GM23338 (cell line): ENCODE measurements at regions not wholly inside any gene's neighbourhood (a gene's known extent, or its start where the extent isn't known, plus 50 kb on each side); places are given as distances from the start of the nearest gene placed in this dataset.

Experiments
- ATAC-seq: fragments of 200-7000 bp; cut with Tn5 transposase; 3 replicates; pipeline ENCODE4 v1.9.1; 2020
- DNase-seq: peaks from one replicate; pipeline ENCODE4 v3.0.0-alpha.2; 2015; ENCODE audit warnings: low spot score
- H2AFZ ChIP-seq: fragments of 200-600 bp; sonication (generic); 2 replicates; pipeline ENCODE4 v1.8.0; 2016; ENCODE audit warnings: antibody characterized with exemption, mild to moderate bottlenecking, moderate library complexity
- H3F3A ChIP-seq: fragments of 200-600 bp; sonication (generic); replicated peaks from 2 replicates; pipeline ENCODE4 v1.8.0; 2017; ENCODE audit warnings: antibody characterized with exemption, mixed run types, low read depth
- H3K27ac ChIP-seq: fragments of 200-600 bp; sonication (generic); 2 replicates; pipeline ENCODE4 v1.6.1; 2016; ENCODE audit warnings: low read depth
- H3K27me3 ChIP-seq: fragments of 200-600 bp; sonication (generic); 2 replicates; pipeline ENCODE4 v1.8.0; 2016; ENCODE audit warnings: mild to moderate bottlenecking, mixed run types, moderate library complexity; ENCODE audit not compliant: insufficient read depth
- H3K36me3 ChIP-seq: fragments of 200-600 bp; sonication (generic); 2 replicates; pipeline ENCODE4 v1.8.0; 2016; ENCODE audit warnings: mild to moderate bottlenecking; ENCODE audit not compliant: insufficient read depth
- H3K4me1 ChIP-seq: fragments of 200-600 bp; sonication (generic); 2 replicates; pipeline ENCODE4 v1.8.0; 2016; ENCODE audit warnings: mild to moderate bottlenecking, moderate library complexity; ENCODE audit not compliant: insufficient read depth
- H3K4me2 ChIP-seq: fragments of 200-600 bp; sonication (generic); 2 replicates; pipeline ENCODE4 v1.7.1; 2017; ENCODE audit warnings: mixed run types
- H3K4me3 ChIP-seq: fragments of 200-600 bp; sonication (generic); 2 replicates; pipeline ENCODE4 v1.6.1; 2016; ENCODE audit warnings: mixed run types
- H3K79me2 ChIP-seq: fragments of 200-600 bp; sonication (generic); replicated peaks from 2 replicates; pipeline ENCODE4 v1.8.0; 2017; ENCODE audit warnings: mild to moderate bottlenecking; ENCODE audit not compliant: insufficient read depth
- H3K9me2 ChIP-seq: fragments of 200-600 bp; sonication (generic); 2 replicates; pipeline ENCODE4 v1.8.0; 2017; ENCODE audit not compliant: insufficient read depth
- H4K20me1 ChIP-seq: fragments of 200-600 bp; sonication (generic); replicated peaks from 2 replicates; pipeline ENCODE4 v1.8.0; 2017; ENCODE audit warnings: mild to moderate bottlenecking; ENCODE audit not compliant: insufficient read depth
- H3K27ac Mint-ChIP-seq: 2 replicates; pipeline ENCODE4 v1.8.0; 2020; ENCODE audit warnings: inconsistent platforms, mild to moderate bottlenecking, moderate library complexity, mixed read lengths
- H3K27me3 Mint-ChIP-seq: 3 replicates; pipeline ENCODE4 v1.8.0; 2022; ENCODE audit warnings: low read depth, mild to moderate bottlenecking, moderate library complexity, mixed read lengths, inconsistent platforms; ENCODE audit not compliant: insufficient read depth, poor library complexity
- H3K36me3 Mint-ChIP-seq: 3 replicates; pipeline ENCODE4 v1.8.0; 2021; ENCODE audit warnings: low read depth, mild to moderate bottlenecking, inconsistent platforms, moderate library complexity, mixed read lengths
- H3K4me1 Mint-ChIP-seq: 3 replicates; pipeline ENCODE4 v1.8.0; 2020; ENCODE audit warnings: mild to moderate bottlenecking, inconsistent platforms, mixed read lengths
- H3K4me3 Mint-ChIP-seq: 3 replicates; pipeline ENCODE4 v1.8.0; 2021; ENCODE audit warnings: moderate library complexity, mild to moderate bottlenecking, inconsistent platforms, mixed read lengths
- H3K9me3 Mint-ChIP-seq: 3 replicates; pipeline ENCODE4 v1.8.0; 2020; ENCODE audit warnings: moderate library complexity, mild to moderate bottlenecking, inconsistent platforms, mixed read lengths
- CREB1 ChIP-seq: fragments of 250-450 bp; sonication (Bioruptor Pico); IDR thresholded peaks from 2 replicates; pipeline ENCODE4 v1.5.0; 2020; ENCODE audit warnings: low read depth, mild to moderate bottlenecking, moderate library complexity
- EZH2 ChIP-seq: fragments of 200-600 bp; sonication (generic); IDR thresholded peaks from one replicate; pipeline ENCODE4 v1.8.0; 2017; ENCODE audit warnings: antibody characterized with exemption, mild to moderate bottlenecking, low read depth; ENCODE audit not compliant: unreplicated experiment
- EZH2phosphoT487 ChIP-seq: fragments of 200-600 bp; sonication (generic); IDR thresholded peaks from one replicate; pipeline ENCODE4 v1.8.1; 2018; ENCODE audit warnings: antibody characterized with exemption; ENCODE audit not compliant: unreplicated experiment
- JUNB ChIP-seq: IDR thresholded peaks from one replicate; pipeline ENCODE4 v1.6.1; 2016; ENCODE audit warnings: antibody characterized with exemption; ENCODE audit not compliant: unreplicated experiment
- NANOG ChIP-seq: IDR thresholded peaks from 2 replicates; pipeline ENCODE4 v1.6.1; 2016; ENCODE audit warnings: antibody characterized with exemption, borderline replicate concordance
- POLR2AphosphoS5 ChIP-seq: IDR thresholded peaks from 2 replicates; pipeline ENCODE4 v1.6.1; 2016; ENCODE audit warnings: antibody characterized with exemption, low read depth
- STAT1 ChIP-seq: IDR thresholded peaks from one replicate; pipeline ENCODE4 v1.6.1; 2016; ENCODE audit warnings: antibody characterized with exemption; ENCODE audit not compliant: unreplicated experiment
- ZNF114 ChIP-seq: fragments of 250-450 bp; sonication (Bioruptor Pico); IDR thresholded peaks from 2 replicates; pipeline ENCODE4 v1.5.0; 2020; ENCODE audit warnings: mild to moderate bottlenecking, moderate library complexity
- TF ChIP-seq, protein P1 (sequence below), 2 experiments: fragments of 200-600 bp in 1 of 2; sonication (generic) in 1 of 2; conservative IDR thresholded peaks; 2 replicates each; pipeline versions ENCODE4 v1.5.1 to v1.6.1; 2016 to 2017; ENCODE audit warnings: antibody characterized with exemption in 2 of 2, low read depth in 2 of 2, mild to moderate bottlenecking in 2 of 2, moderate library complexity in 1 of 2
- TF ChIP-seq, protein P2 (sequence below): IDR thresholded peaks from one replicate; pipeline ENCODE4 v1.6.1; 2018; ENCODE audit warnings: antibody characterized with exemption; ENCODE audit not compliant: unreplicated experiment
- TF ChIP-seq, protein P3 (sequence below): IDR thresholded peaks from 2 replicates; pipeline ENCODE4 v1.6.1; 2016; ENCODE audit warnings: antibody characterized with exemption

- TF ChIP-seq, protein P1, sequence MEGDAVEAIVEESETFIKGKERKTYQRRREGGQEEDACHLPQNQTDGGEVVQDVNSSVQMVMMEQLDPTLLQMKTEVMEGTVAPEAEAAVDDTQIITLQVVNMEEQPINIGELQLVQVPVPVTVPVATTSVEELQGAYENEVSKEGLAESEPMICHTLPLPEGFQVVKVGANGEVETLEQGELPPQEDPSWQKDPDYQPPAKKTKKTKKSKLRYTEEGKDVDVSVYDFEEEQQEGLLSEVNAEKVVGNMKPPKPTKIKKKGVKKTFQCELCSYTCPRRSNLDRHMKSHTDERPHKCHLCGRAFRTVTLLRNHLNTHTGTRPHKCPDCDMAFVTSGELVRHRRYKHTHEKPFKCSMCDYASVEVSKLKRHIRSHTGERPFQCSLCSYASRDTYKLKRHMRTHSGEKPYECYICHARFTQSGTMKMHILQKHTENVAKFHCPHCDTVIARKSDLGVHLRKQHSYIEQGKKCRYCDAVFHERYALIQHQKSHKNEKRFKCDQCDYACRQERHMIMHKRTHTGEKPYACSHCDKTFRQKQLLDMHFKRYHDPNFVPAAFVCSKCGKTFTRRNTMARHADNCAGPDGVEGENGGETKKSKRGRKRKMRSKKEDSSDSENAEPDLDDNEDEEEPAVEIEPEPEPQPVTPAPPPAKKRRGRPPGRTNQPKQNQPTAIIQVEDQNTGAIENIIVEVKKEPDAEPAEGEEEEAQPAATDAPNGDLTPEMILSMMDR (conservative IDR thresholded peaks at IDR 0.05; ENCODE audit: low read depth in 2 of 2): no peak
- no peak for TF ChIP-seq ZNF114 (CRISPR knock-in tag)
Observed at GRCh38 chr5:174664180-174664850, 60.1 kb upstream of the MSX2 start (continued).

DNA sequence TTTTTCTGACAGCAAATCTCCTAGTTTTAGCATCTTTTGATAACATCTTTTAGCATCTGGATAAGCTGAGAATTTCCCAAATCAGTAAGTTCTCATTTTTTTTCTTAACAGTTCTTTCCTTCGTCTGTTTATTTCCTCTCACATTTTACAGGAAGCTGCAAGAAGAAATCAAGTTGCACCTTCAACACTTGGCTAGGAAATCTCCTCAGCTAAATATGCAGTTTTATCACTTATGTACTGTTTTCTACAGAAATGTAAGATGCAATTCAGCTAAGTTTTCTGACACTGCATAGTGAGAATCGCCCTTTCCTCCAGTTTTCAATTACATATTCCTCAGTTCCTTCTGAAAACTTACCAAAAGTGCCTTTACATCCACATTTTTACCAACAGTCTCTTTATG is 59.0 kb upstream of the MSX2 start:
- Histone ChIP-seq H3K4me1 (peaks cover 13% of the 10 kb centered on the region), H3K9me2 (0 out of 2 replicates have a peak, but pooled peaks cover 3% of the 10 kb centered on the region), H3K79me2 (no peaks in the 10 kb centered on the region), H3K27ac (no peak overlapping the region), H3K36me3 (no peaks in the 10 kb centered on the region), H2AFZ (no peak overlapping the region), H3K4me3 (no peak overlapping the region), H3K4me2 (no peak overlapping the region), H3F3A (no peaks in the 10 kb centered on the region), H4K20me1 (no peaks in the 10 kb centered on the region), H3K27me3 (no peaks in the 10 kb centered on the region)
- Mint-ChIP-seq H3K27ac (no peak overlapping the region), H3K36me3 (peaks cover 8% of the 10 kb centered on the region; the same call in 2 of the 3 replicates), H3K9me3 (peaks cover 13% of the 10 kb centered on the region), H3K4me1 (peaks cover 8% of the 10 kb centered on the region), H3K4me3 (no peak overlapping the region), H3K27me3 (no peaks in the 10 kb centered on the region)
- ATAC-seq (no peak), DNase-seq (no peak)
- TF ChIP-seq JUNB: no peak
- TF ChIP-seq, protein P2, sequence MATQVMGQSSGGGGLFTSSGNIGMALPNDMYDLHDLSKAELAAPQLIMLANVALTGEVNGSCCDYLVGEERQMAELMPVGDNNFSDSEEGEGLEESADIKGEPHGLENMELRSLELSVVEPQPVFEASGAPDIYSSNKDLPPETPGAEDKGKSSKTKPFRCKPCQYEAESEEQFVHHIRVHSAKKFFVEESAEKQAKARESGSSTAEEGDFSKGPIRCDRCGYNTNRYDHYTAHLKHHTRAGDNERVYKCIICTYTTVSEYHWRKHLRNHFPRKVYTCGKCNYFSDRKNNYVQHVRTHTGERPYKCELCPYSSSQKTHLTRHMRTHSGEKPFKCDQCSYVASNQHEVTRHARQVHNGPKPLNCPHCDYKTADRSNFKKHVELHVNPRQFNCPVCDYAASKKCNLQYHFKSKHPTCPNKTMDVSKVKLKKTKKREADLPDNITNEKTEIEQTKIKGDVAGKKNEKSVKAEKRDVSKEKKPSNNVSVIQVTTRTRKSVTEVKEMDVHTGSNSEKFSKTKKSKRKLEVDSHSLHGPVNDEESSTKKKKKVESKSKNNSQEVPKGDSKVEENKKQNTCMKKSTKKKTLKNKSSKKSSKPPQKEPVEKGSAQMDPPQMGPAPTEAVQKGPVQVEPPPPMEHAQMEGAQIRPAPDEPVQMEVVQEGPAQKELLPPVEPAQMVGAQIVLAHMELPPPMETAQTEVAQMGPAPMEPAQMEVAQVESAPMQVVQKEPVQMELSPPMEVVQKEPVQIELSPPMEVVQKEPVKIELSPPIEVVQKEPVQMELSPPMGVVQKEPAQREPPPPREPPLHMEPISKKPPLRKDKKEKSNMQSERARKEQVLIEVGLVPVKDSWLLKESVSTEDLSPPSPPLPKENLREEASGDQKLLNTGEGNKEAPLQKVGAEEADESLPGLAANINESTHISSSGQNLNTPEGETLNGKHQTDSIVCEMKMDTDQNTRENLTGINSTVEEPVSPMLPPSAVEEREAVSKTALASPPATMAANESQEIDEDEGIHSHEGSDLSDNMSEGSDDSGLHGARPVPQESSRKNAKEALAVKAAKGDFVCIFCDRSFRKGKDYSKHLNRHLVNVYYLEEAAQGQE: no peak
- no peak for TF ChIP-seq NANOG
- TF ChIP-seq CREB1: no peak
- TF ChIP-seq STAT1: no peak
- TF ChIP-seq, protein P3, sequence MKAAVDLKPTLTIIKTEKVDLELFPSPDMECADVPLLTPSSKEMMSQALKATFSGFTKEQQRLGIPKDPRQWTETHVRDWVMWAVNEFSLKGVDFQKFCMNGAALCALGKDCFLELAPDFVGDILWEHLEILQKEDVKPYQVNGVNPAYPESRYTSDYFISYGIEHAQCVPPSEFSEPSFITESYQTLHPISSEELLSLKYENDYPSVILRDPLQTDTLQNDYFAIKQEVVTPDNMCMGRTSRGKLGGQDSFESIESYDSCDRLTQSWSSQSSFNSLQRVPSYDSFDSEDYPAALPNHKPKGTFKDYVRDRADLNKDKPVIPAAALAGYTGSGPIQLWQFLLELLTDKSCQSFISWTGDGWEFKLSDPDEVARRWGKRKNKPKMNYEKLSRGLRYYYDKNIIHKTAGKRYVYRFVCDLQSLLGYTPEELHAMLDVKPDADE: no peak
- no peak for TF ChIP-seq POLR2AphosphoS5
- no peak for TF ChIP-seq ZNF114 (CRISPR knock-in tag)
- no peak for TF ChIP-seq EZH2
- no peak for TF ChIP-seq EZH2phosphoT487
- TF ChIP-seq, protein P1 (conservative IDR thresholded peaks at IDR 0.05; ENCODE audit: low read depth in 2 of 2): no peak
